ENCODE measurements at regions not wholly inside any gene's neighbourhood (a gene's known extent, or its start where the extent isn't known, plus 50 kb on each side); places are given as distances from the start of the nearest gene placed in this dataset.
A peak's percentile ranks its signal among the peaks of the same experiment; 100 is the strongest.

DNA sequence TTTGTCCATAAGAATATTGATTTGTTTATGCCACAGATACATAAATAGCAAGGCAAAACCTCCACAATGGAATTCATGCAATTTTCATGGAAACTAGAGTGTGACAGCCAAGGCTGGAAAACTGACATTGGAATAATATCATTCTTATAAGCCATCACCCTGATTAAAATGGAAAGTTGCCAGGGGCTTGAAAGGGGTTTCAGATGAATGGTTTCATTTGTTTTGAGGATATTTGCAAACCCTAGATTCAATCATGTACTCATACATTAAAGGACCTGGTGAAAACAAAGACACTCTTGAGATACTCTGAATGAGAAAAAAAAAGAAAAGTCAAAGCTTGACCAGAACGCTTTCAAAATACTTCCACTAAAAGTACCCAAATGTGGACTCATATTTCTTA lies 205.7 kb downstream of the DIO2 start:
- no peak for TF ChIP-seq CTCF (IDR thresholded peaks at IDR 0.05; ENCODE audit: control insufficient read depth, insufficient read depth, low read depth, low read length, missing control alignments)
- DNase-seq (ENCODE audit: low read depth): no peak

GRCh38 chr14:80004871-80005270 lies 206.4 kb downstream of the DIO2 start:
- TF ChIP-seq CTCF (IDR thresholded peaks at IDR 0.05; ENCODE audit: control insufficient read depth, insufficient read depth, low read depth, low read length, missing control alignments): no peak
- no peak for DNase-seq (ENCODE audit: low read depth)
- no peak overlapping the region for H3K4me3 ChIP-seq (ENCODE audit: control insufficient read depth, low read depth, low read length)

More for the DNA sequence above, 205.7 kb downstream of the DIO2 start:
- H3K4me3 ChIP-seq (ENCODE audit: control insufficient read depth, low read depth, low read length): no peak overlapping the region

DNA sequence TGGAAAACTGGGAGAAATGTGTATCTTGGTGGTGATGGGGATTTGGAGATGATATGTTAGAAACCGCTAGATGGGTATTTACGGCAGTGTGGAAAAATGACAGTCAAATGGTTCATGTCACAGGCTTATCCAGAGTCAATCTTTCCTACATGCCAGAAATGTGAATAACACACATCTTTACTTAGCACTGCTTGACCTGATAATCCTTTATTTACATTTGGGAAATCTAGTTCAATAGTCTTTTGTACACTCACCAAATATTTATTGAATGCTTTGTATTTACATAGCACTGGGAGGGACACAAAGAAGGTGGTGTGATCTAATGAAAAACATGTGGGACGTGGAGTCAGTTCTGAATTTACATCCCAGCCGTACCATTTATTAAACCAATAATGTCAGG lies 208.2 kb downstream of the DIO2 start:
- no peak for TF ChIP-seq CTCF (IDR thresholded peaks at IDR 0.05; ENCODE audit: control insufficient read depth, insufficient read depth, low read depth, low read length, missing control alignments)

GRCh38 chr14:79997509-79998208 lies 213.6 kb downstream of the DIO2 start:
- DNase-seq (ENCODE audit: low read depth): no peak
- no peak for TF ChIP-seq CTCF (IDR thresholded peaks at IDR 0.05; ENCODE audit: control insufficient read depth, insufficient read depth, low read depth, low read length, missing control alignments)
- H3K4me3 ChIP-seq (ENCODE audit: control insufficient read depth, low read depth, low read length): no peak overlapping the region

More for the DNA sequence above, 208.2 kb downstream of the DIO2 start:
- DNase-seq (ENCODE audit: low read depth): peak; percentile 2
- H3K4me3 ChIP-seq (ENCODE audit: control insufficient read depth, low read depth, low read length): no peak overlapping the region

DNA sequence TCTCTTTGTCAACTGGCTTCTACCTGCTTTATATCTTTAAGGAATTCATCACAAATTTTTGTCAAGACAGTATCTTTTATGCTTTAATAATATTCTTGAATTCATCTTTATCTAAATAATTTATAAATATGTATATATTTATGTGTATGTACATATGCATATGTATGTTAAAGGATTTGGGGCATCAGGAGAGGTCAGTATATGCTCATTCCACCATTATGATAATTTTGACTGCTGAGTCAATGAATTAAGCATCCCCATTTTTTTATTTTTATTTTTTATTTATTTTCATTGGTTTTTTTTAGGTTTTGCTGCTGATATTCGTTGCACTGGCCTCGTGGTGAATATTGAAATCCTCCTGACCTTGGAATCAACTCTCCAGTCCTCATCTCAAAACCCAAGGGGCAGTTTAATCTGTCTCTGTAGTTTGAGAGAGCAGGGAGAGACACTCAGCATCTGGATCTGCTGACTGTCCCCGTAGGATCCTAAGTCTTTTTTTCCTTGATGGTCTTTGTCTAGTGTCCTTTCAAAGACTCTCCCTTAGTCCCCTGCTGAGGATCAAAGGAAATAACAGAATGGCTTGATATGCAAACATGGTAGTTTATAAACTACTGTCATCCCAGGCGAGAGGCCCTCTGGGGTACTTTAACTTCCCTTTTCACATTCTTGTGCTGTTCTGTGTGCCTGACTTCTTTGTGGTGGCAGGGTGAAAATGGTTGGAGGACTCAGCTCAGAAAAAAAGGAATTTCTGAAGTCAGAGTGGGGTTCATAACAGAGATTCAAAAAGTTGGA lies 218.7 kb downstream of the DIO2 start:
- DNase-seq (ENCODE audit: low read depth): no peak
- H3K4me3 ChIP-seq (ENCODE audit: control insufficient read depth, low read depth, low read length): no peak overlapping the region
- TF ChIP-seq CTCF (IDR thresholded peaks at IDR 0.05; ENCODE audit: control insufficient read depth, insufficient read depth, low read depth, low read length, missing control alignments): no peak

DNA sequence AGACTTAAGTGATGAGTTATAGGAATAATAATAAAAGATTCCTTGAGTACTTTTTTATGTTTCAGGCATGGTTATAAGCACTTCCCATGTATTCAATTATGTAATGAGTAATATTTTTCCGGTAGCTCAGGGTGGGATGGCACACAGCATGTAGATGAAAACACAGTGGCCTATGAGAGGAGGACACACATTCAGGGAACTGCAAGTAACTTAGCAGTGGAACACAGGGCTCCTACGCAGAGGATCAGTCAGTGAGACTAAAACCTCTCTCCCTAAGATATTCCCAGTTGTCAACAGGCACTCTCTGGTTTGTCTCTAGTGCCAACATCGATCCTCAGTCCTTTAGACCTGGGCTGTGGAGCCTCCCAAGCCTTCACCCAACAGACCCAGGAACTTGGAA lies 219.4 kb downstream of the DIO2 start:
- H3K4me3 ChIP-seq (ENCODE audit: control insufficient read depth, low read depth, low read length): no peak overlapping the region
- DNase-seq (ENCODE audit: low read depth): no peak
- TF ChIP-seq CTCF (IDR thresholded peaks at IDR 0.05; ENCODE audit: control insufficient read depth, insufficient read depth, low read depth, low read length, missing control alignments): no peak

Measured in AG09309 (cell line).